Chondrocyte (in vitro differentiated cells): ENCODE measurements at regions not wholly inside any gene's neighbourhood (a gene's known extent, or its start where the extent isn't known, plus 50 kb on each side); places are given as distances from the start of the nearest gene placed in this dataset.

Experiments used
- DNase-seq: peaks from one replicate; pipeline ENCODE4 v3.0.0; 2021; ENCODE audit warnings: mixed read lengths, low spot score
- H3K27ac Mint-ChIP-seq: one replicate; pipeline ENCODE4 v1.8.0; 2021; ENCODE audit warnings: mild to moderate bottlenecking, moderate library complexity, mixed read lengths; ENCODE audit not compliant: unreplicated experiment
- H3K27me3 Mint-ChIP-seq: 2 replicates; pipeline ENCODE4 v1.8.0; 2021; ENCODE audit warnings: low read depth, mixed read lengths
- H3K36me3 Mint-ChIP-seq: 2 replicates; pipeline ENCODE4 v1.8.0; 2021; ENCODE audit warnings: low read depth, mixed read lengths
- H3K4me1 Mint-ChIP-seq: 2 replicates; pipeline ENCODE4 v1.8.0; 2021; ENCODE audit warnings: low read depth, mild to moderate bottlenecking, mixed read lengths
- H3K4me3 Mint-ChIP-seq: one replicate; pipeline ENCODE4 v1.8.0; 2021; ENCODE audit warnings: mild to moderate bottlenecking, moderate library complexity, mixed read lengths; ENCODE audit not compliant: unreplicated experiment
- H3K9me3 Mint-ChIP-seq: 2 replicates; pipeline ENCODE4 v1.8.0; 2021; ENCODE audit warnings: low read depth, mixed read lengths
- TF ChIP-seq, protein P1 (sequence below): fragments of 200-600 bp; sonication (generic); IDR thresholded peaks from 2 replicates; pipeline ENCODE4 v1.5.0; 2021; ENCODE audit warnings: antibody characterized with exemption, mild to moderate bottlenecking, moderate library complexity

DNA sequence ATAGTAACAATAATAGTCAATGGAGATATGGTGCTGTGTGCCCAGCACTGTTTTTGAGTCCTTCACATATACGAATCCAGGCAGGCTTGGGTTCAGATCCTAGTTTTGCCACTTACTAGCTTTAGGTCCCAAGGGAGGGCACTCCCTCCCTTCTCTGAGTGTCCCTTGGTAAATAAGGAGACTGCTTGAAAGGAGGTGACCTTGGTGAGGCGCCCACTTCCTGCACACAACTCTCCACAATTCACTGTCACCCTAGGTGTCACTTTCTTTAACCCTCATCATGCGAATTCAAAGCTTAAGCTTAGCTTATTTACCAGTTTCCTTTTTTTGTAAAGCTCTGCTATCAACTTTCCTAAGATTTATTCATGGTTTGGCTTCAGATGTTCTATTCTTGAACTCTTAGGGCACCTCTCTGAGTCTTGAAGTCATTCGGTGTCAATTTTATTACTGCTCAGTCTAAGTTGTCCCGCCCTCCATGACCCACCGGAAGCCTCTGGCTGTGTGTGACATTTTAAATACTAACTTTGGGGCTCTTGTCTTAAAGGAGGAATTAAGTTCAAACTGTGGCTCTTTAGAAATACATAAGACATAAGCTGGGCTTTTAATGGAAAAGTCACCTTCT lies 170.7 kb upstream of the ZNF618 start:
- Mint-ChIP-seq H3K4me3 (no peak overlapping the region), H3K27ac (no peak overlapping the region), H3K27me3 (peaks cover 20% of the 10 kb centered on the region), H3K36me3 (peaks cover 3% of the 10 kb centered on the region), H3K9me3 (peaks cover 15% of the 10 kb centered on the region), H3K4me1 (peaks cover 8% of the 10 kb centered on the region)
- TF ChIP-seq, protein P1, sequence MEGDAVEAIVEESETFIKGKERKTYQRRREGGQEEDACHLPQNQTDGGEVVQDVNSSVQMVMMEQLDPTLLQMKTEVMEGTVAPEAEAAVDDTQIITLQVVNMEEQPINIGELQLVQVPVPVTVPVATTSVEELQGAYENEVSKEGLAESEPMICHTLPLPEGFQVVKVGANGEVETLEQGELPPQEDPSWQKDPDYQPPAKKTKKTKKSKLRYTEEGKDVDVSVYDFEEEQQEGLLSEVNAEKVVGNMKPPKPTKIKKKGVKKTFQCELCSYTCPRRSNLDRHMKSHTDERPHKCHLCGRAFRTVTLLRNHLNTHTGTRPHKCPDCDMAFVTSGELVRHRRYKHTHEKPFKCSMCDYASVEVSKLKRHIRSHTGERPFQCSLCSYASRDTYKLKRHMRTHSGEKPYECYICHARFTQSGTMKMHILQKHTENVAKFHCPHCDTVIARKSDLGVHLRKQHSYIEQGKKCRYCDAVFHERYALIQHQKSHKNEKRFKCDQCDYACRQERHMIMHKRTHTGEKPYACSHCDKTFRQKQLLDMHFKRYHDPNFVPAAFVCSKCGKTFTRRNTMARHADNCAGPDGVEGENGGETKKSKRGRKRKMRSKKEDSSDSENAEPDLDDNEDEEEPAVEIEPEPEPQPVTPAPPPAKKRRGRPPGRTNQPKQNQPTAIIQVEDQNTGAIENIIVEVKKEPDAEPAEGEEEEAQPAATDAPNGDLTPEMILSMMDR: no peak
- no peak for DNase-seq

- DNase-seq: no peak
- H3K27me3 Mint-ChIP-seq: peaks cover 20% of the 10 kb centered on the region
- no peak overlapping the region for H3K4me3 Mint-ChIP-seq
- peaks cover 3% of the 10 kb centered on the region for H3K36me3 Mint-ChIP-seq
- TF ChIP-seq, protein P1: no peak
- H3K4me1 Mint-ChIP-seq: peaks cover 8% of the 10 kb centered on the region
- H3K27ac Mint-ChIP-seq: no peak overlapping the region
- peaks cover 9% of the 10 kb centered on the region for H3K9me3 Mint-ChIP-seq
Observed at GRCh38 chr9:113705928-113706519, 170.1 kb upstream of the ZNF618 start.

DNA sequence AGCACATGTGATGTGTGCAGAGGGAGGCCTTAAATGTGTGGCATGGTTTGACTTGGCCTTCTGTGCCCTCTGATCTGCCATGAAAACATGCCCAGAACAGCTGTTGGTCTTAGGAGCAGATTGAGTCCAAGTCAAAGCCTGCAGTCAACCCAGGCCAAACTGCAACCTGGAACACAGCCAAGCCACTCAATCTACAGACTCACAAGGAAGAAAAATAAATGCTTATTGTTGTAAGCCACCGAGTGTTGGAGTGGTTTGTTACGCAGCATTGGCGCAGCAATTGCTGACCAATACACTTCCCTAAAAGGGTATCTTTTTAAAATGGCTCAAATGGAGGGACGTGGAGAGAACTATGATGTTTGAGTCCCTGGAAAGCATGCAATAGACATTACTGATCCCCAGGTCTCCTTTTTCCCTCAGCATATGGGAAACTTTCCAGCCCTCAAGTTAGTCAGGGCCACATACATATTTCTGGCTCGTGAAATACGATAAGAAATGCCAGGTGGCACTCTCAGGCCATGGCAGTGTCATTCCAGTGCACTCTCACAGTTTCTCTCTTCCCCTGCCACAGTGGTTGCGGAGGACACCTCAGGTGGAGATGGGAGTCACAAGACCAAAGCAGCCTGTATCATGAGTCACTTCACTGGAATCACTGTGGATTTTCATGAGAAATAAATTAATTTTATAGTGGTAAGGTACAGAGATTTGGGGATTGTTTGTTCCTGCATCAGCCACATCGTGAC lies 168.0 kb upstream of the ZNF618 start:
- TF ChIP-seq, protein P1: no peak
- peaks cover 9% of the 10 kb centered on the region for H3K9me3 Mint-ChIP-seq

GRCh38 chr9:113708821-113709713 lies 167.0 kb upstream of the ZNF618 start:
- TF ChIP-seq, protein P1: no peak

More for the DNA sequence above, 168.0 kb upstream of the ZNF618 start:
- Mint-ChIP-seq H3K27me3 (peaks cover 10% of the 10 kb centered on the region), H3K4me1 (peaks cover 16% of the 10 kb centered on the region), H3K27ac (no peak overlapping the region), H3K36me3 (peaks cover 3% of the 10 kb centered on the region), H3K4me3 (no peak overlapping the region)
- no peak for DNase-seq

GRCh38 chr9:113709721-113710120 lies 166.4 kb upstream of the ZNF618 start:
- no peak for DNase-seq
- TF ChIP-seq, protein P1: no peak
- Mint-ChIP-seq H3K27ac (no peak overlapping the region), H3K4me3 (no peak overlapping the region), H3K9me3 (peaks cover 14% of the 10 kb centered on the region), H3K27me3 (peaks cover 7% of the 10 kb centered on the region), H3K36me3 (peaks cover 3% of the 10 kb centered on the region), H3K4me1 (peaks cover 16% of the 10 kb centered on the region)

More at GRCh38 chr9:113708821-113709713, 167.0 kb upstream of the ZNF618 start:
- H3K36me3 Mint-ChIP-seq: peaks cover 3% of the 10 kb centered on the region
- H3K9me3 Mint-ChIP-seq: peaks cover 9% of the 10 kb centered on the region
- H3K4me1 Mint-ChIP-seq: peaks cover 16% of the 10 kb centered on the region
- no peak overlapping the region for H3K4me3 Mint-ChIP-seq
- H3K27me3 Mint-ChIP-seq: peaks cover 7% of the 10 kb centered on the region
- no peak for DNase-seq
- H3K27ac Mint-ChIP-seq: no peak overlapping the region
